ENCODE measurements at regions not wholly inside any gene's neighbourhood (a gene's known extent, or its start where the extent isn't known, plus 50 kb on each side); places are given as distances from the start of the nearest gene placed in this dataset.

- FAIRE-seq: peak; percentile 43
- Histone ChIP-seq H3K36me3 (replicated peaks in 1 of 2; ENCODE audit: control insufficient read depth in 1 of 2, insufficient read depth in 2 of 2, low read length in 2 of 2) (no peaks in the 10 kb centered on the region), H3K4me3 (replicated peaks in 1 of 3; ENCODE audit: insufficient read depth in 1 of 3, low read depth in 2 of 3, low read length in 3 of 3) (no peak overlapping the region), H3K27ac (ENCODE audit: extremely low read length, insufficient read depth, low read length) (no peak overlapping the region), H3K4me1 (ENCODE audit: insufficient read depth, low read length) (peaks cover 7% of the 10 kb centered on the region; the same call in 1 of the 2 replicates), H3K79me2 (ENCODE audit: insufficient read depth, low read length) (no peaks in the 10 kb centered on the region), H2AFZ (ENCODE audit: low read length) (no peak overlapping the region), H3K9ac (ENCODE audit: insufficient read depth, low read depth, low read length) (no peak overlapping the region), H3K4me2 (ENCODE audit: low read depth, low read length) (no peak overlapping the region), H3K27me3 (ENCODE audit: control insufficient read depth in 1 of 2, insufficient read depth in 2 of 2, low read length in 2 of 2) (peaks cover 0 to 3% of the 10 kb centered on the region in 2 experiments; a peak in 1 of 5 replicates), H3K9me3 (ENCODE audit: low read length) (no peaks in the 10 kb centered on the region), H4K20me1 (ENCODE audit: insufficient read depth, low read length) (no peaks in the 10 kb centered on the region)
- in situ Hi-C loops (cut with HindIII; ENCODE audit: extremely low pct_ligation_motif_present, low pct_unique_long_range_greater_than_20kb): no loop called here
- no TSS peak for BruUV-seq (replicated peaks)
- TF ChIP-seq, protein P1, sequence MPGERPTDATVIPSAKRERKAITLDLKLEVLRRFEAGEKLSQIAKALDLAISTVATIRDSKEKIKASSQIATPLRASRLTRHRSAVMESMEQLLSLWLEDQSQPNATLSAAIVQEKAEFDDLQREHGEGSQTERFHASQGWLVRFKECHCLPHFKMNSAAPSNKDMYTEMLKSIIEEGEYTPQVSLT (CRISPR knock-in tag; IDR thresholded peaks at IDR 0.05; ENCODE audit: borderline replicate concordance, low read depth): no peak
- 0 out of 2 replicates have a peak, but pooled peaks have one; percentile 9 for TF ChIP-seq SMC3 (IDR thresholded peaks at IDR 0.05; ENCODE audit: low read length)
- no peak for TF ChIP-seq KAT2B (IDR thresholded peaks at IDR 0.05; ENCODE audit: borderline replicate concordance, low read depth, low read length)
- peak; percentile 65 for TF ChIP-seq STAG1 (CRISPR knock-in tag; IDR thresholded peaks at IDR 0.05)
- TF ChIP-seq, protein P2, sequence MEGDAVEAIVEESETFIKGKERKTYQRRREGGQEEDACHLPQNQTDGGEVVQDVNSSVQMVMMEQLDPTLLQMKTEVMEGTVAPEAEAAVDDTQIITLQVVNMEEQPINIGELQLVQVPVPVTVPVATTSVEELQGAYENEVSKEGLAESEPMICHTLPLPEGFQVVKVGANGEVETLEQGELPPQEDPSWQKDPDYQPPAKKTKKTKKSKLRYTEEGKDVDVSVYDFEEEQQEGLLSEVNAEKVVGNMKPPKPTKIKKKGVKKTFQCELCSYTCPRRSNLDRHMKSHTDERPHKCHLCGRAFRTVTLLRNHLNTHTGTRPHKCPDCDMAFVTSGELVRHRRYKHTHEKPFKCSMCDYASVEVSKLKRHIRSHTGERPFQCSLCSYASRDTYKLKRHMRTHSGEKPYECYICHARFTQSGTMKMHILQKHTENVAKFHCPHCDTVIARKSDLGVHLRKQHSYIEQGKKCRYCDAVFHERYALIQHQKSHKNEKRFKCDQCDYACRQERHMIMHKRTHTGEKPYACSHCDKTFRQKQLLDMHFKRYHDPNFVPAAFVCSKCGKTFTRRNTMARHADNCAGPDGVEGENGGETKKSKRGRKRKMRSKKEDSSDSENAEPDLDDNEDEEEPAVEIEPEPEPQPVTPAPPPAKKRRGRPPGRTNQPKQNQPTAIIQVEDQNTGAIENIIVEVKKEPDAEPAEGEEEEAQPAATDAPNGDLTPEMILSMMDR (CRISPR knock-in tag; IDR thresholded peaks at IDR 0.05): peak; percentile 64
- CTCF ChIA-PET (ENCODE audit: low intra/inter-chr PET ratio, low total read pairs): no interaction called here
- POLR2A ChIA-PET: no interaction called here
- intact Hi-C loops (cut with micrococcal nuclease; ENCODE audit: unreplicated experiment): no loop called here
- peak; percentile 21 for DNase-seq (ENCODE audit: low spot score)
- peak; percentile 87 for ATAC-seq
- WGBS (ENCODE audit: low lambda C conversion rate): 16% methylated on average over 3 of the region's 6 CpGs
Observed at GRCh38 chr2:19676770-19677169, 225.0 kb downstream of the TTC32 start.

GRCh38 chr2:19675856-19676460 lies 225.8 kb downstream of the TTC32 start:
- Histone ChIP-seq H3K9me3 (ENCODE audit: low read length) (no peaks in the 10 kb centered on the region), H4K20me1 (ENCODE audit: insufficient read depth, low read length) (no peaks in the 10 kb centered on the region), H3K9ac (ENCODE audit: insufficient read depth, low read depth, low read length) (no peak overlapping the region), H3K79me2 (ENCODE audit: insufficient read depth, low read length) (no peaks in the 10 kb centered on the region), H3K36me3 (replicated peaks in 1 of 2; ENCODE audit: control insufficient read depth in 1 of 2, insufficient read depth in 2 of 2, low read length in 2 of 2) (no peaks in the 10 kb centered on the region), H3K27me3 (ENCODE audit: control insufficient read depth in 1 of 2, insufficient read depth in 2 of 2, low read length in 2 of 2) (peaks cover 1 to 7% of the 10 kb centered on the region in 2 experiments; a peak in 2 of 5 replicates), H3K4me3 (replicated peaks in 1 of 3; ENCODE audit: insufficient read depth in 1 of 3, low read depth in 2 of 3, low read length in 3 of 3) (no peak overlapping the region), H3K27ac (ENCODE audit: extremely low read length, insufficient read depth, low read length) (no peak overlapping the region), H3K4me2 (ENCODE audit: low read depth, low read length) (no peak overlapping the region), H2AFZ (ENCODE audit: low read length) (no peak overlapping the region), H3K4me1 (ENCODE audit: insufficient read depth, low read length) (peaks cover 7% of the 10 kb centered on the region; the same call in 1 of the 2 replicates)
- ChIA-PET POLR2A (no interaction called here), CTCF (ENCODE audit: low intra/inter-chr PET ratio, low total read pairs) (no interaction called here)
- WGBS (ENCODE audit: low lambda C conversion rate): 53% methylated on average over 13 of the region's 13 CpGs
- intact Hi-C loops (cut with micrococcal nuclease; ENCODE audit: unreplicated experiment): no loop called here
- FAIRE-seq: no peak
- no peak for DNase-seq (ENCODE audit: low spot score)
- no TSS peak for BruUV-seq (replicated peaks)
- TF ChIP-seq NFIC (IDR thresholded peaks at IDR 0.05; ENCODE audit: low read length) (no peak), ZNF484 (CRISPR knock-in tag; IDR thresholded peaks at IDR 0.05; ENCODE audit: borderline replicate concordance, low read depth) (no peak), NAIF1 (CRISPR knock-in tag; IDR thresholded peaks at IDR 0.05; ENCODE audit: borderline replicate concordance) (no peak), ZC3H13 (CRISPR knock-in tag; IDR thresholded peaks at IDR 0.05) (no peak), NFRKB (IDR thresholded peaks at IDR 0.05) (no peak), TBX2 (CRISPR knock-in tag; IDR thresholded peaks at IDR 0.05; ENCODE audit: borderline replicate concordance) (no peak), ZFP36L1 (CRISPR knock-in tag; IDR thresholded peaks at IDR 0.05) (no peak), STAT5B (CRISPR knock-in tag; IDR thresholded peaks at IDR 0.05) (no peak), ZNF343 (CRISPR knock-in tag; IDR thresholded peaks at IDR 0.05) (no peak), EHMT2 (IDR thresholded peaks at IDR 0.05; ENCODE audit: borderline replicate concordance, low read depth, low read length) (no peak)
- no peak for ATAC-seq
- in situ Hi-C loops (cut with HindIII; ENCODE audit: extremely low pct_ligation_motif_present, low pct_unique_long_range_greater_than_20kb): no loop called here

Data from HepG2 (cell line).